22Rv1 (cell line): ENCODE measurements at regions not wholly inside any gene's neighbourhood (a gene's known extent, or its start where the extent isn't known, plus 50 kb on each side); places are given as distances from the start of the nearest gene placed in this dataset.

ENCODE experiments used
- ZFX ChIP-seq: fragments of 450-650 bp; IDR thresholded peaks from 2 replicates; pipeline ENCODE4 v1.6.1; 2017; ENCODE audit warnings: antibody characterized with exemption, borderline replicate concordance
- TF ChIP-seq, protein P1 (sequence below): fragments of 450-650 bp; IDR thresholded peaks from 2 replicates; pipeline ENCODE4 v1.5.1; 2017; ENCODE audit warnings: mild to moderate bottlenecking

DNA sequence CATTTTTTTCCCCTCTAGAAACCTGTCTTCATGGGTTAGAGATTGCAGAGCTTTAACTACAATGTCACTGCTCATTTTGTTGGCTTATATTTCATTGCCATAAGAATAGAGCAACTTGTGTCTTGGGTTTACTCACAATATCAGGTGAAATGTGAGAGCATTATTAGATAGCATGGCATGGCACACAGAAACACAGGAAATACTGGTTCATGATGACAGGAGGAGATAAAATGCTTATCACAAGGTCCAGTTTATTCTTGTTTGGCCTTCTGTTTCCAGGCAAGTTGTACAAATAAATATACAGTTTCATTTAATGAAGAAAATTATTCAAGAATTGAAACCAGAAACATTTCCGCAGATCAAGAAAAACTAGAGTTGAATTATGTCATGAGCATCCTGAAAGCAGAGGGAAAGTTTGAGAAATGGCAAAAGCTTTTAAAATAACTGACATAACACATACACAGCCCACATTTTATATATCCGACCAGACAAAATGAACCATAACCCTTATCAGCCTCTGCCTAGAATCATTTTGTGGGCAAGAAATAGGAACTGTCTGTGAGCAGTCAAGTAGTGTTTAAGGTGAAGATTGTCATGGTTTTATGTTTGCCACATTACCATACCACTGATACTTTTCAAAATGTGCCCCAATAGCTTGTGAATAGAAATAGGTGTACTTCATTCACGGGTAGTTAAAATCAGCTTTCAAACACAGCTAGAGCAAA is 297.9 kb upstream of the ARGLU1 start:
- TF ChIP-seq, protein P1, sequence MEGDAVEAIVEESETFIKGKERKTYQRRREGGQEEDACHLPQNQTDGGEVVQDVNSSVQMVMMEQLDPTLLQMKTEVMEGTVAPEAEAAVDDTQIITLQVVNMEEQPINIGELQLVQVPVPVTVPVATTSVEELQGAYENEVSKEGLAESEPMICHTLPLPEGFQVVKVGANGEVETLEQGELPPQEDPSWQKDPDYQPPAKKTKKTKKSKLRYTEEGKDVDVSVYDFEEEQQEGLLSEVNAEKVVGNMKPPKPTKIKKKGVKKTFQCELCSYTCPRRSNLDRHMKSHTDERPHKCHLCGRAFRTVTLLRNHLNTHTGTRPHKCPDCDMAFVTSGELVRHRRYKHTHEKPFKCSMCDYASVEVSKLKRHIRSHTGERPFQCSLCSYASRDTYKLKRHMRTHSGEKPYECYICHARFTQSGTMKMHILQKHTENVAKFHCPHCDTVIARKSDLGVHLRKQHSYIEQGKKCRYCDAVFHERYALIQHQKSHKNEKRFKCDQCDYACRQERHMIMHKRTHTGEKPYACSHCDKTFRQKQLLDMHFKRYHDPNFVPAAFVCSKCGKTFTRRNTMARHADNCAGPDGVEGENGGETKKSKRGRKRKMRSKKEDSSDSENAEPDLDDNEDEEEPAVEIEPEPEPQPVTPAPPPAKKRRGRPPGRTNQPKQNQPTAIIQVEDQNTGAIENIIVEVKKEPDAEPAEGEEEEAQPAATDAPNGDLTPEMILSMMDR, result no peak
- TF ChIP-seq ZFX, result no peak
